Vagina (tissue), 2 donors: ENCODE measurements at regions not wholly inside any gene's neighbourhood (a gene's known extent, or its start where the extent isn't known, plus 50 kb on each side); places are given as distances from the start of the nearest gene placed in this dataset.

Experiments used
- DNase-seq, 2 donors: peaks; one replicate each; pipeline ENCODE4 v3.0.0-alpha.2; 2017; ENCODE audit errors: extremely low spot score in 2 of 2
- H3K27ac ChIP-seq: fragments of 200-600 bp; sonication (generic); one replicate; pipeline ENCODE4 v1.5.1; 2019
- H3K27me3 ChIP-seq: fragments of 200-600 bp; sonication (generic); one replicate; pipeline ENCODE4 v1.5.1; 2019
- H3K36me3 ChIP-seq, 2 donors: fragments of 200-600 bp; sonication (generic); one replicate each; pipeline ENCODE4 v1.5.1; 2017 to 2019
- H3K4me1 ChIP-seq: fragments of 200-600 bp; sonication (generic); one replicate; pipeline ENCODE4 v1.5.1; 2019
- H3K4me3 ChIP-seq, 2 donors: fragments of 200-600 bp; sonication (generic); 1 replicate in 1 of 2; 2 replicates in 1 of 2; pipeline ENCODE4 v1.5.1; 2016 to 2019
- H3K9me3 ChIP-seq: fragments of 200-600 bp; sonication (generic); one replicate; pipeline ENCODE4 v1.5.1; 2019
- CTCF ChIP-seq, 3 experiments: fragments of 450-650 bp in 2 of 3; fragments of 200-600 bp in 1 of 3; sonication (generic) in 1 of 3; IDR thresholded peaks; one replicate each; pipeline ENCODE4 v1.5.1; 2017 to 2019; ENCODE audit warnings: antibody characterized with exemption in 3 of 3, mild to moderate bottlenecking in 2 of 3, moderate library complexity in 2 of 3
- POLR2A ChIP-seq, 2 donors: fragments of 450-650 bp; IDR thresholded peaks; one replicate each; pipeline ENCODE4 v1.6.1; 2017; ENCODE audit warnings: antibody characterized with exemption in 2 of 2, mild to moderate bottlenecking in 2 of 2, moderate library complexity in 2 of 2
- POLR2AphosphoS5 ChIP-seq, 2 donors: sonication (generic); formaldehyde crosslinking; IDR thresholded peaks; one replicate each; pipeline ENCODE4 v1.9.0; 2017; ENCODE audit warnings: antibody characterized with exemption in 2 of 2, mild to moderate bottlenecking in 2 of 2, low read depth in 1 of 2; ENCODE audit not compliant: insufficient read depth in 1 of 2
- intact Hi-C: fragments of 100-400 bp; cut with DNase I; formaldehyde crosslinking; loops from one replicate; pipeline ENCODE4 v1.15.1; 2023

DNA sequence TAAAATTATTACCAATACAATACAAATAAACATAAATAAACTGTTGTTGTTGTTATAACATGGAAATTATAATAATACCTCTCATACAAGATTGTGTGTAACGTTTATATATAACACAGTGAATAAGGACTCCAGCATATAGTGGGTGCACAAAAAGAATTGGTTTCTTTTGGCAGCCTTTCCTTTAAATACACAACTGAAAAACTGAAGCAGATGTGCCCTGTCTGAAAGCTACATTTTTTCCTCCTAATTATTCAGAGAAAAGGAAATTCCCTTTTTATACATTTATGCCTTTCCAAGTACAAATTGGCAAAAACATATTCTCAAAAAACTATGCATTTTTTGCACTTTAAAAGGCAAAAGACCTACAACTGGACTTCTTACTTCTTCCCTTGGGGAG is 928.9 kb upstream of the NR2F2 start:
- no peaks in the 10 kb centered on the region for H3K36me3 ChIP-seq
- H3K9me3 ChIP-seq: no peaks in the 10 kb centered on the region
- DNase-seq: no peak
- intact Hi-C loops: no loop called here
- no peaks in the 10 kb centered on the region for H3K27me3 ChIP-seq
- H3K27ac ChIP-seq: no peak overlapping the region
- no peaks in the 10 kb centered on the region for H3K4me1 ChIP-seq
- no peak overlapping the region for H3K4me3 ChIP-seq
- TF ChIP-seq POLR2AphosphoS5 (IDR thresholded peaks at IDR 0.05; ENCODE audit: insufficient read depth in 1 of 2, low read depth in 1 of 2) (no peak), CTCF (IDR thresholded peaks at IDR 0.05) (no peak), POLR2A (IDR thresholded peaks at IDR 0.05) (no peak)

DNA sequence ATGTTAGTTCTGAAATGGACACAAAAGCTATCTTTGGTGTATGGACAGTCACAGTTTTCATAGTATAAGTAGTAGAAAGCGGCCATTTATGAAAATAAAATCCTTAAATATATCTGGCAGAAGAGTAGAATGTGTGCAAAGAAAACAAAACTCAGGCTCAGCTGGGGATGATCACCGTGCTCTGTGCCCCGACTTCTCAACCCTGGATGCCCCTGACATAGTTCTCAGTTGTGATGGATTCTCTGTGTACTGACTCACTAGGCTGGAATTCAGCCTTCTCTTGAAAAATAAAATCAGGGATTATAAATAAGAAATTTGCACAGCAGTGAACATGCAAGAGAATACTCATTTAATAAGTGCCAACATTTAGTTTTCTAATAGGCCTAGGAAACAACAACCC is 925.1 kb upstream of the NR2F2 start:
- Histone ChIP-seq H3K27ac (no peak overlapping the region), H3K4me1 (no peaks in the 10 kb centered on the region), H3K9me3 (no peaks in the 10 kb centered on the region), H3K4me3 (no peak overlapping the region), H3K36me3 (no peaks in the 10 kb centered on the region), H3K27me3 (no peaks in the 10 kb centered on the region)
- no peak for DNase-seq
- intact Hi-C loops: no loop called here
- TF ChIP-seq CTCF (IDR thresholded peaks at IDR 0.05): no peak
- no peak for TF ChIP-seq POLR2A (IDR thresholded peaks at IDR 0.05)
- TF ChIP-seq POLR2AphosphoS5 (IDR thresholded peaks at IDR 0.05; ENCODE audit: insufficient read depth in 1 of 2, low read depth in 1 of 2): no peak

DNA sequence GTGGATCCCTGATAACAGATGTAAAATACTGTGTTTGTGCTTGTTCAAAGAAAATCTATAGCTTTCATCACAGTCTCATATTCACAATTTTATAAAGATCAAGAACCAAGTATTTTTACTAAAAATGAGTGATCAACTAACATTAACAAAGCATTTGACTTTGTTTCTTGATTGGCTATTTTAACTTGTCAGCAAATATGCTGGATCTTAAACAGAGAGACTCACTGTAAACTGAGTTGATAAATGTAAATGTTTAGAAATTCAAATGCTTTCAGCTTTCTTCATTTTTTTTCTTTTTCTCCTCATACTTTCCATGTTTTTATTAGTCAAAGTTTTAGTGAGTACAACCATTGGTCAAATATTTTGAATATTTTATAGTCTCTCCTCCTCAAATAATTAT is 923.0 kb upstream of the NR2F2 start:
- intact Hi-C loops: no loop called here
- no peak for DNase-seq
- Histone ChIP-seq H3K4me1 (no peaks in the 10 kb centered on the region), H3K27ac (no peak overlapping the region), H3K9me3 (no peaks in the 10 kb centered on the region), H3K36me3 (no peaks in the 10 kb centered on the region), H3K27me3 (no peaks in the 10 kb centered on the region), H3K4me3 (no peak overlapping the region)
- TF ChIP-seq CTCF (IDR thresholded peaks at IDR 0.05) (no peak), POLR2A (IDR thresholded peaks at IDR 0.05) (no peak), POLR2AphosphoS5 (IDR thresholded peaks at IDR 0.05; ENCODE audit: insufficient read depth in 1 of 2, low read depth in 1 of 2) (no peak)

GRCh38 chr15:95409211-95409610 is 921.3 kb upstream of the NR2F2 start:
- no peak overlapping the region for H3K4me3 ChIP-seq
- TF ChIP-seq CTCF (IDR thresholded peaks at IDR 0.05): no peak
- H3K36me3 ChIP-seq: no peaks in the 10 kb centered on the region
- no peaks in the 10 kb centered on the region for H3K4me1 ChIP-seq
- no peaks in the 10 kb centered on the region for H3K27me3 ChIP-seq
- intact Hi-C loops: no loop called here
- no peaks in the 10 kb centered on the region for H3K9me3 ChIP-seq
- H3K27ac ChIP-seq: no peak overlapping the region
- DNase-seq: no peak

GRCh38 chr15:95409626-95410310 is 920.7 kb upstream of the NR2F2 start:
- intact Hi-C loops: loop anchor here (10.0 kb wide), 1 partner anchor 85 kb away; no protein-coding TSS in a partner anchor
- H3K27ac ChIP-seq: no peak overlapping the region
- H3K4me1 ChIP-seq: no peaks in the 10 kb centered on the region

More at GRCh38 chr15:95409626-95410310, 920.7 kb upstream of the NR2F2 start:
- TF ChIP-seq POLR2A (IDR thresholded peaks at IDR 0.05) (no peak), POLR2AphosphoS5 (IDR thresholded peaks at IDR 0.05; ENCODE audit: insufficient read depth in 1 of 2, low read depth in 1 of 2) (no peak), CTCF (IDR thresholded peaks at IDR 0.05) (no peak)
- Histone ChIP-seq H3K36me3 (no peaks in the 10 kb centered on the region), H3K27me3 (no peaks in the 10 kb centered on the region), H3K4me3 (no peak overlapping the region), H3K9me3 (no peaks in the 10 kb centered on the region)
- no peak for DNase-seq
